ENCODE measurements at regions not wholly inside any gene's neighbourhood (a gene's known extent, or its start where the extent isn't known, plus 50 kb on each side); places are given as distances from the start of the nearest gene placed in this dataset.

DNA sequence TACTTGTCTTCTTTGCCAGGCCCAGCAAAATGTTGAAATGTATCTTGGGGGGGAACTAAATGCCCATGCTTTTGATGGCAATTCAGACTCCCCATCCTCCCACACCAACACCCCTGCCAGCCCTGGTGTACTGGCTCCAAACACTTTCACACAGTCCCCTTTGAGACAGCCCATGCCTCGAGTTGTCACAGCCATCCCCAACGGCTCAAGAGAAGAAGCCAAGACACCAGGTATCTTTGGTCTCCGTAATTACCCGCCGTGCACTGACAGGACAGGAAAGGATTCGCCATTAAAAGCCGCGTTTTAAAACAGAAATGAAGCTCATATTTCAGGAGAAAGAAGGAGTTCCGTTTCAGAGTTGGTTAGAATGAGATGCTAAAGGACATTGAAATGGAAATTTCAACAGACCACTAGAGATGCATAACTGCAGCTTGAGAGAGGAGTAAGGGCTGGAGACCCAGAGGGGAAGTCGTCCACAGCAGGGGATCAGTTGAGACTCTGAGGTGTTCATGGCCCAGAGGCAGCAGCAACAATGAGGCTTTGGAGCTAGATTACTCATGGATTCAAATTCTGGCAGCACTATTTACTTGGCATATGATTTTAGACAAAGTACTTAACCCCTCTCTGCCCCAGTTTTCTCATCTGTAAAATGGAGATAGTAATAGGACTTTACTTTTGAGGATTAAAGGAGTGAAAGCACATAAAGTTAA lies 63.5 kb upstream of the ADGRF1 start:
- TF ChIP-seq, protein P1, sequence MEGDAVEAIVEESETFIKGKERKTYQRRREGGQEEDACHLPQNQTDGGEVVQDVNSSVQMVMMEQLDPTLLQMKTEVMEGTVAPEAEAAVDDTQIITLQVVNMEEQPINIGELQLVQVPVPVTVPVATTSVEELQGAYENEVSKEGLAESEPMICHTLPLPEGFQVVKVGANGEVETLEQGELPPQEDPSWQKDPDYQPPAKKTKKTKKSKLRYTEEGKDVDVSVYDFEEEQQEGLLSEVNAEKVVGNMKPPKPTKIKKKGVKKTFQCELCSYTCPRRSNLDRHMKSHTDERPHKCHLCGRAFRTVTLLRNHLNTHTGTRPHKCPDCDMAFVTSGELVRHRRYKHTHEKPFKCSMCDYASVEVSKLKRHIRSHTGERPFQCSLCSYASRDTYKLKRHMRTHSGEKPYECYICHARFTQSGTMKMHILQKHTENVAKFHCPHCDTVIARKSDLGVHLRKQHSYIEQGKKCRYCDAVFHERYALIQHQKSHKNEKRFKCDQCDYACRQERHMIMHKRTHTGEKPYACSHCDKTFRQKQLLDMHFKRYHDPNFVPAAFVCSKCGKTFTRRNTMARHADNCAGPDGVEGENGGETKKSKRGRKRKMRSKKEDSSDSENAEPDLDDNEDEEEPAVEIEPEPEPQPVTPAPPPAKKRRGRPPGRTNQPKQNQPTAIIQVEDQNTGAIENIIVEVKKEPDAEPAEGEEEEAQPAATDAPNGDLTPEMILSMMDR (IDR thresholded peaks at IDR 0.05): no peak
- intact Hi-C loops (cut with DNase I): no loop called here
- ATAC-seq (no peak), DNase-seq (no peak)
- no peak overlapping the region for H3K27ac ChIP-seq
- H3K4me1 ChIP-seq: no peaks in the 10 kb centered on the region
- no peaks in the 10 kb centered on the region for H3K36me3 ChIP-seq (ENCODE audit: insufficient read depth in 1 of 2, low read depth in 1 of 2)
- no peak overlapping the region for H3K4me3 ChIP-seq
- no peaks in the 10 kb centered on the region for H3K9me3 ChIP-seq
- WGBS, 3 donors: 80 to 85% (median 81%) methylated on average over 10 of the region's 10 CpGs
- H3K27me3 ChIP-seq (ENCODE audit: insufficient read depth in 3 of 3, low read length in 2 of 3): peaks cover 0 to 2% (median 0%) of the 10 kb centered on the region in 3 donors

- H3K27ac ChIP-seq: no peak overlapping the region
- no peaks in the 10 kb centered on the region for H3K4me1 ChIP-seq
- no peak for DNase-seq
- no peaks in the 10 kb centered on the region for H3K36me3 ChIP-seq (ENCODE audit: insufficient read depth in 1 of 2, low read depth in 1 of 2)
- WGBS, 3 donors: 55 to 64% (median 57%) methylated on average over 6 of the region's 6 CpGs
- H3K4me3 ChIP-seq: no peak overlapping the region
- TF ChIP-seq, protein P1 (IDR thresholded peaks at IDR 0.05): no peak
- intact Hi-C loops (cut with DNase I): no loop called here
- H3K9me3 ChIP-seq: no peaks in the 10 kb centered on the region
- H3K27me3 ChIP-seq (ENCODE audit: insufficient read depth in 3 of 3, low read length in 2 of 3): no peaks in the 10 kb centered on the region
- ATAC-seq: peak in 1 of 4 donors; percentile 42
Measured at GRCh38 chr6:47103931-47104330, 61.8 kb upstream of the ADGRF1 start.

DNA sequence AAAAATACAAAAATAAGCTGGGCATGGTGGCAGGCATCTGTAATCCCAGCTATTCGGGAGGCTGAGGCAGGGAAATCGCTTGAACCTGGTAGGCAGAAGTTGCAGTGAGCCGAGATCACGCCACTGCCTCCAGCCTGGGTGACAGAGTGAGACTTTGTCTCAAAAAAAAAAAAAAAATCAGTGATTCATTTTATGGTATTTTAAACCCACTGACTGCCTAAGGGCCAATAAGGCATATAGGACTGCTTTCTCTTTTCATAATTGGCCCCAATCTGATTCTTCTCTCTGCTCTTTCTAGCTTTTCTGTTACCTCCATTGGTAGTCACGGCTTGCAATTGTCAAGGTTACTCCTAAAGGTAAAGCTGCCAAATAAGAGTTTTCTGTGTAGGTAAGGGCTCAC lies 60.2 kb upstream of the ADGRF1 start:
- no peak overlapping the region for H3K27ac ChIP-seq
- intact Hi-C loops (cut with DNase I): no loop called here
- TF ChIP-seq, protein P1 (IDR thresholded peaks at IDR 0.05): no peak
- H3K4me1 ChIP-seq: peaks cover 4% of the 10 kb centered on the region
- H3K9me3 ChIP-seq: no peaks in the 10 kb centered on the region
- no peak overlapping the region for H3K4me3 ChIP-seq
- 95 to 99% (median 96%) methylated on average over 5 of the region's 5 CpGs for WGBS, 3 donors
- H3K27me3 ChIP-seq (ENCODE audit: insufficient read depth in 3 of 3, low read length in 2 of 3): no peaks in the 10 kb centered on the region
- H3K36me3 ChIP-seq (ENCODE audit: insufficient read depth in 1 of 2, low read depth in 1 of 2): no peaks in the 10 kb centered on the region
- DNase-seq (no peak), ATAC-seq (no peak)

GRCh38 chr6:47098570-47098993 lies 56.5 kb upstream of the ADGRF1 start:
- DNase-seq (peak in 1 of 2 donors; percentile 22), ATAC-seq (peak; percentile 74 to 82 (median 78))
- Histone ChIP-seq H3K4me1 (peaks cover 4% of the 10 kb centered on the region), H3K4me3 (no peak overlapping the region), H3K27me3 (ENCODE audit: insufficient read depth in 3 of 3, low read length in 2 of 3) (no peaks in the 10 kb centered on the region), H3K9me3 (no peaks in the 10 kb centered on the region), H3K36me3 (ENCODE audit: insufficient read depth in 1 of 2, low read depth in 1 of 2) (no peaks in the 10 kb centered on the region), H3K27ac (no peak overlapping the region)
- 39 to 55% (median 45%) methylated on average over 6 of the region's 6 CpGs for WGBS, 3 donors
- intact Hi-C loops (cut with DNase I): loop anchor here in 1 of 2 donors (5.0 to 10.0 kb wide), 2 partner anchors 69 to 676 kb away; no protein-coding TSS in a partner anchor
- TF ChIP-seq, protein P1 (IDR thresholded peaks at IDR 0.05): no peak
